Heart left ventricle (tissue), 16 donors: ENCODE measurements at regions not wholly inside any gene's neighbourhood (a gene's known extent, or its start where the extent isn't known, plus 50 kb on each side); places are given as distances from the start of the nearest gene placed in this dataset.

Experiments
- ATAC-seq, 4 donors: fragments of 200-7000 bp; cut with Tn5 transposase; one replicate each; pipeline ENCODE4 v1.9.1; 2020 to 2022; ENCODE audit warnings: moderate library complexity in 4 of 4, mild to moderate bottlenecking in 3 of 4, moderate number of reproducible peaks in 1 of 4
- DNase-seq, 5 donors: peaks; one replicate each; pipeline ENCODE4 v3.0.0-alpha.2; 2020
- H3K27ac ChIP-seq, 12 donors: fragments of 200-600 bp; sonication (generic) in 4 of 12; one replicate each; pipeline versions ENCODE4 v1.5.0 to v1.8.0; 2016 to 2022; ENCODE audit warnings: mild to moderate bottlenecking in 2 of 12
- H3K27me3 ChIP-seq, 9 donors: fragments of 200-600 bp; sonication (generic) in 2 of 9; one replicate each; pipeline versions ENCODE4 v1.5.1 to v1.8.0; 2016 to 2022; ENCODE audit warnings: mild to moderate bottlenecking in 3 of 9
- H3K36me3 ChIP-seq, 9 donors: fragments of 200-600 bp; sonication (generic) in 2 of 9; one replicate each; pipeline versions ENCODE4 v1.5.0 to v1.8.0; 2018 to 2022; ENCODE audit warnings: mild to moderate bottlenecking in 2 of 9
- H3K4me1 ChIP-seq, 12 donors: fragments of 200-600 bp; sonication (generic) in 4 of 12; one replicate each; pipeline versions ENCODE4 v1.5.0 to v1.8.0; 2016 to 2022; ENCODE audit warnings: mild to moderate bottlenecking in 3 of 12
- H3K4me3 ChIP-seq, 12 donors: fragments of 200-600 bp; sonication (generic) in 4 of 12; one replicate each; pipeline versions ENCODE4 v1.5.0 to v1.8.0; 2017 to 2022; ENCODE audit warnings: mild to moderate bottlenecking in 9 of 12, moderate library complexity in 4 of 12
- H3K9me3 ChIP-seq, 12 donors: fragments of 200-600 bp; sonication (generic) in 4 of 12; one replicate each; pipeline versions ENCODE4 v1.5.0 to v1.8.0; 2016 to 2022; ENCODE audit warnings: mild to moderate bottlenecking in 1 of 12
- POLR2A ChIP-seq, 2 donors: fragments of 450-650 bp; IDR thresholded peaks; one replicate each; pipeline ENCODE4 v1.6.1; 2017; ENCODE audit warnings: antibody characterized with exemption in 2 of 2, mild to moderate bottlenecking in 2 of 2, moderate library complexity in 2 of 2
- WGBS, 4 donors: extraction: QIAGEN DNeasy Blood & Tissue Kit in 2 of 4; methylation state at CpG; one replicate each; pipeline versions ENCODE4 v1.1.5 to v1.1.7; 2013 to 2018; 5-methylcytosine and 5-hydroxymethylcytosine counted together
- intact Hi-C, 10 donors: fragments of 100-400 bp; cut with DNase I; formaldehyde crosslinking; loops; one replicate each; pipeline versions ENCODE4 v1.11.1 to v1.14.2; 2022
- TF ChIP-seq, protein P1 (sequence below), 12 donors: fragments of 200-600 bp; sonication (generic) in 4 of 12; IDR thresholded peaks; one replicate each; pipeline versions ENCODE4 v1.5.0 to v1.8.0; 2018 to 2022; ENCODE audit warnings: antibody characterized with exemption in 12 of 12, mild to moderate bottlenecking in 5 of 12
- donor health status: ischemic (EF 13 %, LVEDD 7.1; RV severe dilation, severe dysfunction).
- donor health status: healthy with polysubstance abuse.
- donor health status: DM: no; HTN: yes; CAD: no.
- donor health status: DM: no; HTN: no; CAD: no.
- donor health status: ischemic (EF 25% LVEDD 6.9; RV normal size, moderate dysfunction).
- donor health status: ischemic (EF 25% LVEDD 5.7; RV mildly dilated, moderate dysfunction).
- donor health status: healthy.
- donor health status: DM: yes; HTN: yes; CAD: no.
- donor health status: ischemic (EF 35%, LVEDD 5.7; RV mildly dilated, moderate dysfunction).
- donor health status: nonischemic (EF 11% LVEDD 7.7; RV severe dilation, severe dysfunction).
- donor health status: DM: yes; HTN: yes; CAD: no.
- donor health status: PGD.
- donor health status: ischemic (EF 29% LVEDD 5.4; RV normal size, mild dysfunction).
- donor health status: nonischemic (EF 23%, LVEDD 6.1; RV moderate dilation, normal function).

DNA sequence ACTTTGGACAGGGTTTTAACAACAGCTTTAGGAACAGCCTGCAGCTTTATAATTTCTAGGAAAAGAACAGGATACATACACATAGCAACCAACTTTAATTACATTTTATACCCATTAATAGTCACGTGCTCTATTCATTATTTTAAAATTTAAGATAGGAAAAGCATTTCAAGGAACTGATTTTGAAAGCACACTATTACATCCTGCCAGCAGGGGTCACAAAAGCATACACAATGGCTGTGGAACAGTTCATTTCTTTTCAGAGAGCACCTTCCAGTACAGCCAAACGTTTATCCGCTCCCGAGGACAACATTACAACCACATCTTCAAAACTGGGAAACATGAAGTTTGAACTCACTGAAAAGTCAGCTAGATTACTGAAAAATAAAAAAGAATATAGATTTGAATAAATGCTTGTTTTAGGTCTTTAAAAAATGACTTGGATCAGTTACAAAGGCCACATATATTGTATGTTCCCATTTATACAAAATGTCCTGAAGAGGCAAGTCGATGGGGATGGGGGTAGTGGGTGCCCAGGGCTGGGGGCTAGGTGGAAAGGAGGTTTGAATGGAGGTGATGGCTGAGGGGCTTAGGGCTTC is 104.6 kb upstream of the EXOC2 start:
- Histone ChIP-seq H3K4me3 (no peak overlapping the region), H3K4me1 (no peaks in the 10 kb centered on the region), H3K9me3 (no peaks in the 10 kb centered on the region), H3K27me3 (peaks cover 0 to 82% (median 39%) of the 10 kb centered on the region in 9 donors), H3K27ac (no peak overlapping the region), H3K36me3 (no peaks in the 10 kb centered on the region)
- no peak for TF ChIP-seq POLR2A (IDR thresholded peaks at IDR 0.05)
- TF ChIP-seq, protein P1, sequence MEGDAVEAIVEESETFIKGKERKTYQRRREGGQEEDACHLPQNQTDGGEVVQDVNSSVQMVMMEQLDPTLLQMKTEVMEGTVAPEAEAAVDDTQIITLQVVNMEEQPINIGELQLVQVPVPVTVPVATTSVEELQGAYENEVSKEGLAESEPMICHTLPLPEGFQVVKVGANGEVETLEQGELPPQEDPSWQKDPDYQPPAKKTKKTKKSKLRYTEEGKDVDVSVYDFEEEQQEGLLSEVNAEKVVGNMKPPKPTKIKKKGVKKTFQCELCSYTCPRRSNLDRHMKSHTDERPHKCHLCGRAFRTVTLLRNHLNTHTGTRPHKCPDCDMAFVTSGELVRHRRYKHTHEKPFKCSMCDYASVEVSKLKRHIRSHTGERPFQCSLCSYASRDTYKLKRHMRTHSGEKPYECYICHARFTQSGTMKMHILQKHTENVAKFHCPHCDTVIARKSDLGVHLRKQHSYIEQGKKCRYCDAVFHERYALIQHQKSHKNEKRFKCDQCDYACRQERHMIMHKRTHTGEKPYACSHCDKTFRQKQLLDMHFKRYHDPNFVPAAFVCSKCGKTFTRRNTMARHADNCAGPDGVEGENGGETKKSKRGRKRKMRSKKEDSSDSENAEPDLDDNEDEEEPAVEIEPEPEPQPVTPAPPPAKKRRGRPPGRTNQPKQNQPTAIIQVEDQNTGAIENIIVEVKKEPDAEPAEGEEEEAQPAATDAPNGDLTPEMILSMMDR (IDR thresholded peaks at IDR 0.05) = peak; percentile 63 to 88 (median 80)
- ATAC-seq (peak in 2 of 4 donors; percentile 53 to 65), DNase-seq (peak in 2 of 5 donors; percentile 23 to 32)
- 12 to 19% (median 14%) methylated on average over 5 of the region's 5 CpGs for WGBS, 4 donors
- intact Hi-C loops = loop anchor here (1.0 to 10.0 kb wide), 9 partner anchors 267 to 640 kb away; no protein-coding TSS in a partner anchor

DNA sequence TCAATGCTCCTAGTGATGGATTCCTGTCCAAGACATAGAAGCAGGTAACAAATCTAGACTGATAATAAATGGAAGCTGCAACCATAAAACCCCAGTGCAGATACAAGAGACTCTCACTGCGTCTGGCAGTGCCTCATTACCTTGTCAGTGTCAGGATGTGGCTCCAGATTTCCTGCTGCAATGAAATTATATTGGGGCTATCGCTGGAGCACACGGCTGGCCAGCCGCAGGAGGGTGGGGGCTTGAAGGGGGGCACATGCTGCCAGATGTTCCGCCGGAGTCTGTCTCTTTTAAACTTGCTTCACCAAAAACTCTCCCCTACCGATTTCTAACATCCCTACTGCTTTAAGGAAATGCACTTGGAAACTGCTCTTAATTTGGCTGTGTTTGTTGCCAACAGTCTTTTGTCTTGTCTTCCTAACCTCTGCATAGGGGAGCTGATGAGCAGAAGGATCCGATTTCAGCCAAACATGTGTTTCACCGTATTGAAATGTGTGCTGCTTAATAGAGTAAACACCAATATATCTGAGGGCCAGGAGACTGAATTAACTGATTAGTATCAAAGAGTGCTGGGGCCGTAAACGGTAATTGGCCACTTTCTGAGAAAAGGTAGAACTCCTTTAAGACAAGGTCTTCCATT is 102.2 kb upstream of the EXOC2 start:
- intact Hi-C loops = loop anchor here in 9 of 10 donors (5.0 to 10.0 kb wide), 4 partner anchors 270 to 642 kb away; no protein-coding TSS in a partner anchor
- 36 to 47% (median 43%) methylated on average over 11 of the region's 11 CpGs for WGBS, 4 donors
- peaks cover 0 to 89% (median 32%) of the 10 kb centered on the region in 9 donors for H3K27me3 ChIP-seq
- TF ChIP-seq, protein P1 (IDR thresholded peaks at IDR 0.05) = no peak
- TF ChIP-seq POLR2A (IDR thresholded peaks at IDR 0.05) = no peak
- no peaks in the 10 kb centered on the region for H3K4me1 ChIP-seq
- ATAC-seq (no peak), DNase-seq (no peak)
- H3K27ac ChIP-seq = no peak overlapping the region
- no peak overlapping the region for H3K4me3 ChIP-seq
- H3K36me3 ChIP-seq = no peaks in the 10 kb centered on the region
- no peaks in the 10 kb centered on the region for H3K9me3 ChIP-seq

DNA sequence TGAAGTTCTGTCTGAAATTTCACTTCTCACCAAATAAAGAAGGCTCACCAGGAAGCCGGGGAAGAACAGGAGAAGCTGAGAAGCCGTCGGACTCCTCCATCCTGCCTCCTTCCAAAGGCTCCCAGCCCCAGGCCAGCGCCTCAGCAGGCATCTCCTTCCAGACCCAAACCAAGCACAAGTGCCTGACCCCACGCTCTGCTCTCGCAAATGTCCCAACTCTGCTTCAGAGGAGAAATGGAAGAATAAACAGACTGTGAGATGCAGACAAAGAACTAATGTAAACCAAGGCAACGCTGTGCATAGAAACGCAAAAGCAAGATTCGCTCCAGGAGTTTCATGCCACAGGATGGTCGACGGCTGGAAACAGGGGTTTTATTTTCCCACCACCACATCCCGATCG is 100.3 kb upstream of the EXOC2 start:
- Histone ChIP-seq H3K4me3 (no peak overlapping the region), H3K4me1 (no peaks in the 10 kb centered on the region), H3K27me3 (peaks cover 0 to 77% (median 23%) of the 10 kb centered on the region in 9 donors), H3K27ac (no peak overlapping the region), H3K9me3 (no peaks in the 10 kb centered on the region), H3K36me3 (no peaks in the 10 kb centered on the region)
- intact Hi-C loops = loop anchor here in 2 of 10 donors (5.0 to 10.0 kb wide), 2 partner anchors 201 to 272 kb away; no protein-coding TSS in a partner anchor
- no peak for DNase-seq
- no peak for ATAC-seq
- 76 to 81% (median 78%) methylated on average over 13 of the region's 13 CpGs for WGBS, 4 donors
- TF ChIP-seq, protein P1 (IDR thresholded peaks at IDR 0.05) = no peak
- no peak for TF ChIP-seq POLR2A (IDR thresholded peaks at IDR 0.05)

DNA sequence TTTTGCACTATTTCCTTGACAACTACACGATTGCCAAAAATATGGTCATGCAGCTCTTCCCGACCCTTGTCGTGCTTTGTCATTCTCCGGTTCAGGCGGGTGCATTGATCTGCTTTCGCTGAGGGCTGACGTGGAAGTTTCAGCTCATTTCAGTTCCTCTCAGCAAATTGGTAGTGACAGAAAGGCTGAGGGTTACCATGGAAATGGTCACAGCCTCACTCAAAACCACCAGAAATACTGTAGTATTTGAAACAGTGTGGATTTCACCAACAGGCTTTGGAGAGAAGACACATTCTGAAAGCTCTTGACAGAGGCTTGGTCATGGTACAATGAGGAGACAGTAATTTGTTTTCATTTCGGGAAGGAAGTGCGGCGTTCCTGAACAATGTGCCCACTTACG is 99.7 kb upstream of the EXOC2 start:
- DNase-seq (no peak), ATAC-seq (no peak)
- Histone ChIP-seq H3K4me3 (no peak overlapping the region), H3K36me3 (no peaks in the 10 kb centered on the region), H3K9me3 (no peaks in the 10 kb centered on the region), H3K27me3 (peaks cover 0 to 77% (median 23%) of the 10 kb centered on the region in 9 donors), H3K27ac (no peak overlapping the region), H3K4me1 (no peaks in the 10 kb centered on the region)
- TF ChIP-seq, protein P1 (IDR thresholded peaks at IDR 0.05) = no peak
- TF ChIP-seq POLR2A (IDR thresholded peaks at IDR 0.05) = no peak
- intact Hi-C loops = loop anchor here in 2 of 10 donors (5.0 to 10.0 kb wide), 2 partner anchors 200 to 272 kb away; no protein-coding TSS in a partner anchor
- WGBS, 4 donors = 73 to 87% (median 82%) methylated on average over 11 of the region's 11 CpGs
